HuH-7.5 (cell line): ENCODE measurements at regions not wholly inside any gene's neighbourhood (a gene's known extent, or its start where the extent isn't known, plus 50 kb on each side); places are given as distances from the start of the nearest gene placed in this dataset.
"Not testable (repeated sequence)": the region's sequence is repeated elsewhere in the genome, so short reads cannot be mapped to it uniquely, and the experiment has no call there.

ENCODE experiments used
- DNase-seq: peaks from one replicate; pipeline ENCODE4 v3.0.0; 2011; ENCODE audit warnings: low spot score

- no peak for DNase-seq
Observed at GRCh38 chr2:140178234-140178633, 1398.0 kb upstream of the NXPH2 start.

GRCh38 chr2:140177086-140177485 lies 1396.9 kb upstream of the NXPH2 start:
- DNase-seq: no peak

GRCh38 chr2:140173790-140174189 lies 1393.6 kb upstream of the NXPH2 start:
- DNase-seq: no peak

- no peak for DNase-seq
Observed at GRCh38 chr2:140164449-140164848, 1384.3 kb upstream of the NXPH2 start.

- DNase-seq: no peak
Observed at GRCh38 chr2:140158259-140158658, 1378.1 kb upstream of the NXPH2 start.

GRCh38 chr2:140157816-140158215 lies 1377.6 kb upstream of the NXPH2 start:
- no peak for DNase-seq

- no peak for DNase-seq
Observed at GRCh38 chr2:140154706-140155105, 1374.5 kb upstream of the NXPH2 start.

- no peak for DNase-seq
Observed at GRCh38 chr2:140154271-140154670, 1374.1 kb upstream of the NXPH2 start.

- no peak for DNase-seq
Observed at GRCh38 chr2:140144611-140145010, 1364.4 kb upstream of the NXPH2 start.

GRCh38 chr2:140138736-140139135 lies 1358.5 kb upstream of the NXPH2 start:
- no peak for DNase-seq

- DNase-seq: no peak
Observed at GRCh38 chr2:140136861-140137260, 1356.7 kb upstream of the NXPH2 start.

GRCh38 chr2:140136366-140136765 lies 1356.2 kb upstream of the NXPH2 start:
- no peak for DNase-seq

GRCh38 chr2:140128909-140129308 lies 1348.7 kb upstream of the NXPH2 start:
- no peak for DNase-seq

- peak; percentile 3 for DNase-seq
Observed at GRCh38 chr2:140122001-140122400, 1341.8 kb upstream of the NXPH2 start.

GRCh38 chr2:140117386-140117785 lies 1337.2 kb upstream of the NXPH2 start:
- no peak for DNase-seq

- no peak for DNase-seq
Observed at GRCh38 chr2:140108706-140109475, 1328.7 kb upstream of the NXPH2 start.

GRCh38 chr2:140091926-140092325 lies 1311.7 kb upstream of the NXPH2 start:
- no peak for DNase-seq

- DNase-seq: no peak
Observed at GRCh38 chr2:140086964-140087363, 1306.8 kb upstream of the NXPH2 start.

GRCh38 chr2:140085674-140086073 lies 1305.5 kb upstream of the NXPH2 start:
- DNase-seq: no peak

GRCh38 chr2:140079038-140079437 lies 1298.8 kb upstream of the NXPH2 start:
- no peak for DNase-seq

- DNase-seq: no peak
Observed at GRCh38 chr2:140076164-140076563, 1296.0 kb upstream of the NXPH2 start.

GRCh38 chr2:140073763-140074162 lies 1293.6 kb upstream of the NXPH2 start:
- not testable (repeated sequence) for DNase-seq

GRCh38 chr2:140067661-140068060 lies 1287.5 kb upstream of the NXPH2 start:
- no peak for DNase-seq

- no peak for DNase-seq
Observed at GRCh38 chr2:140064243-140064642, 1284.1 kb upstream of the NXPH2 start.
